ENCODE measurements at regions not wholly inside any gene's neighbourhood (a gene's known extent, or its start where the extent isn't known, plus 50 kb on each side); places are given as distances from the start of the nearest gene placed in this dataset.

DNA sequence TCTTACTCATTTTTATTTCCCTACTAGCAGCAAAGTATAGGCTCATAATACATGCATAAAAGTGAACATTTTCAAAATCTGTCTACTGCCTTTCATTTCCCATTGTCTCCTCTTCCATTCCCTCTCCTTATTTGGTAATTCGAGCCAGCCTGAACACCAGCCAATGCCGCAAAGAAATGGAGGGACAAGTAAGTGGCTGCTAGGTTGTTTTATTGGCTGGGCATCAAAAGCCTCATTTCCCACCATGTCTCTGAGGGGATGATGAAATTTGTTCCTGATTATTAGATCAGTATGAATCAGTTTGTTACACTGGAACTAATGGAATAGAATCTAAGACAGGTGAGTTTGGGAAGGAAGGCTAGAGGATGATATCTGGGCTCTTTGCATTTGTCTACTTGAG lies 143.5 kb downstream of the KCNA5 start:
- peaks cover 6% of the 10 kb centered on the region for H3K4me1 Mint-ChIP-seq (ENCODE audit: low read depth, unreplicated experiment)
- TF ChIP-seq, protein P1, sequence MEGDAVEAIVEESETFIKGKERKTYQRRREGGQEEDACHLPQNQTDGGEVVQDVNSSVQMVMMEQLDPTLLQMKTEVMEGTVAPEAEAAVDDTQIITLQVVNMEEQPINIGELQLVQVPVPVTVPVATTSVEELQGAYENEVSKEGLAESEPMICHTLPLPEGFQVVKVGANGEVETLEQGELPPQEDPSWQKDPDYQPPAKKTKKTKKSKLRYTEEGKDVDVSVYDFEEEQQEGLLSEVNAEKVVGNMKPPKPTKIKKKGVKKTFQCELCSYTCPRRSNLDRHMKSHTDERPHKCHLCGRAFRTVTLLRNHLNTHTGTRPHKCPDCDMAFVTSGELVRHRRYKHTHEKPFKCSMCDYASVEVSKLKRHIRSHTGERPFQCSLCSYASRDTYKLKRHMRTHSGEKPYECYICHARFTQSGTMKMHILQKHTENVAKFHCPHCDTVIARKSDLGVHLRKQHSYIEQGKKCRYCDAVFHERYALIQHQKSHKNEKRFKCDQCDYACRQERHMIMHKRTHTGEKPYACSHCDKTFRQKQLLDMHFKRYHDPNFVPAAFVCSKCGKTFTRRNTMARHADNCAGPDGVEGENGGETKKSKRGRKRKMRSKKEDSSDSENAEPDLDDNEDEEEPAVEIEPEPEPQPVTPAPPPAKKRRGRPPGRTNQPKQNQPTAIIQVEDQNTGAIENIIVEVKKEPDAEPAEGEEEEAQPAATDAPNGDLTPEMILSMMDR (IDR thresholded peaks at IDR 0.05; ENCODE audit: insufficient read depth in 1 of 2, low read depth in 1 of 2, low read length in 1 of 2, severe bottlenecking in 1 of 2, unreplicated experiment in 1 of 2): no peak
- ChIA-PET CTCF (no interaction called here), POLR2A (no interaction called here)
- H3K4me3 Mint-ChIP-seq (ENCODE audit: unreplicated experiment): no peak overlapping the region
- no peaks in the 10 kb centered on the region for H3K36me3 Mint-ChIP-seq (ENCODE audit: insufficient read depth, unreplicated experiment)
- no TSS peak for BruUV-seq (replicated peaks)
- H3K9me3 Mint-ChIP-seq (ENCODE audit: unreplicated experiment): no peaks in the 10 kb centered on the region
- no peak for DNase-seq
- H3K27me3 Mint-ChIP-seq (ENCODE audit: insufficient read depth, unreplicated experiment): peaks cover 3% of the 10 kb centered on the region
- no peaks in the 10 kb centered on the region for H3K36me3 ChIP-seq (ENCODE audit: control insufficient read depth, insufficient read depth, low read length)
- H3K9me3 ChIP-seq: no peaks in the 10 kb centered on the region
- intact Hi-C loops (cut with micrococcal nuclease; ENCODE audit: unreplicated experiment): no loop called here
- H3K27me3 ChIP-seq (replicated peaks; ENCODE audit: control insufficient read depth, insufficient read depth, low read length): no peaks in the 10 kb centered on the region
- no peaks in the 10 kb centered on the region for H3K4me1 ChIP-seq
- no peak overlapping the region for H3K27ac Mint-ChIP-seq (ENCODE audit: unreplicated experiment)
- H3K4me3 ChIP-seq (ENCODE audit: low read depth, low read length): no peak overlapping the region

DNA sequence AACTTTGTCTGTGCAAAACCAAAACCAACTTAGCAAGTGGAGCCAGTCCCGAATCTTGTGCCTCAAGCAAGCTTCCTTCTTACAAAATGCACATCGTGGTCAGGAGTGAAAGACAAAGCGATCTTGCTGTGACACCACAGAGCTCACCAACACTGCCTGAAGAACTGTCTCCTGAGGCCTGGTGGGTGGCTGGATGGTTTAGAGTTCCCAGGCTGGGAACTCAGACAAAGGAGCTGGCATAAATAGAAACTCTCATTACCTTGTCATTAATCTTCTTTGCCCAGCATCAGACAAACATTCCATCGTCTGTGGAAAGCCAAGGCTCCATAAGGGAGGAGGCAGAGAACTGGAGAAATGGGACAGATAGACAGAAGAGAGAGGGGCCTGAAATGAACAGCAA lies 144.8 kb downstream of the KCNA5 start:
- Mint-ChIP-seq H3K9me3 (ENCODE audit: unreplicated experiment) (no peaks in the 10 kb centered on the region), H3K27ac (ENCODE audit: unreplicated experiment) (no peak overlapping the region), H3K4me1 (ENCODE audit: low read depth, unreplicated experiment) (peaks cover 6% of the 10 kb centered on the region), H3K4me3 (ENCODE audit: unreplicated experiment) (no peak overlapping the region), H3K27me3 (ENCODE audit: insufficient read depth, unreplicated experiment) (peaks cover 3% of the 10 kb centered on the region), H3K36me3 (ENCODE audit: insufficient read depth, unreplicated experiment) (no peaks in the 10 kb centered on the region)
- Histone ChIP-seq H3K9me3 (no peaks in the 10 kb centered on the region), H3K27me3 (replicated peaks; ENCODE audit: control insufficient read depth, insufficient read depth, low read length) (no peaks in the 10 kb centered on the region), H3K4me1 (no peaks in the 10 kb centered on the region), H3K4me3 (ENCODE audit: low read depth, low read length) (no peak overlapping the region), H3K36me3 (ENCODE audit: control insufficient read depth, insufficient read depth, low read length) (no peaks in the 10 kb centered on the region)
- ChIA-PET CTCF (no interaction called here), POLR2A (interaction anchor here (0.6 kb wide), 1 partner anchor 551 kb away, joined by 3 read pairs; no protein-coding TSS in a partner anchor)
- TF ChIP-seq, protein P1 (IDR thresholded peaks at IDR 0.05; ENCODE audit: insufficient read depth in 1 of 2, low read depth in 1 of 2, low read length in 1 of 2, severe bottlenecking in 1 of 2, unreplicated experiment in 1 of 2): no peak
- DNase-seq: no peak
- no TSS peak for BruUV-seq (replicated peaks)
- intact Hi-C loops (cut with micrococcal nuclease; ENCODE audit: unreplicated experiment): no loop called here

DNA sequence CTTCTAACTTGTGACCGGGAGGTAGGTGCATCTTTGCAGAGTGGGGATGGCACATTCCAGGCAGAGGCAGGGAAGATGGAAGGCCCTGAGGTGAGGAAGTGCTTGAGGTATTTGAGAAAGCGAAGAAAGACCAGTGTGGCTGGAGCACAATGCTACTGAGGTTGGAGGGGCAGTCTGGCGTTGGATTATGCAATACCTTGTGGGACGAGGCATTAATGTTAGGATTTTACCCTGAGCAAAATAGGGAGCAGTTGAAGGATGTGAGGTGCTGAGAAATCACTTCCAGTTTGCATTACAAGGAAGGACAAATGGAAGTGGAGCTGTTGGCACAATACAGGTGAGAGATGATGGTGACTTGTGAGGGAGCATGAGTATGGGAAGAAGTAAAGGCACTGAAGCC lies 145.5 kb downstream of the KCNA5 start:
- POLR2A ChIA-PET: no interaction called here
- Histone ChIP-seq H3K4me1 (no peaks in the 10 kb centered on the region), H3K36me3 (ENCODE audit: control insufficient read depth, insufficient read depth, low read length) (no peaks in the 10 kb centered on the region), H3K27me3 (replicated peaks; ENCODE audit: control insufficient read depth, insufficient read depth, low read length) (no peaks in the 10 kb centered on the region), H3K9me3 (no peaks in the 10 kb centered on the region), H3K4me3 (ENCODE audit: low read depth, low read length) (no peak overlapping the region)
- peaks cover 3% of the 10 kb centered on the region for H3K27me3 Mint-ChIP-seq (ENCODE audit: insufficient read depth, unreplicated experiment)
- CTCF ChIA-PET: no interaction called here
- DNase-seq: no peak
- TF ChIP-seq, protein P1 (IDR thresholded peaks at IDR 0.05; ENCODE audit: insufficient read depth in 1 of 2, low read depth in 1 of 2, low read length in 1 of 2, severe bottlenecking in 1 of 2, unreplicated experiment in 1 of 2): no peak
- H3K36me3 Mint-ChIP-seq (ENCODE audit: insufficient read depth, unreplicated experiment): no peaks in the 10 kb centered on the region
- intact Hi-C loops (cut with micrococcal nuclease; ENCODE audit: unreplicated experiment): no loop called here
- BruUV-seq (replicated peaks): no TSS peak
- no peaks in the 10 kb centered on the region for H3K9me3 Mint-ChIP-seq (ENCODE audit: unreplicated experiment)
- no peak overlapping the region for H3K4me3 Mint-ChIP-seq (ENCODE audit: unreplicated experiment)
- no peak overlapping the region for H3K27ac Mint-ChIP-seq (ENCODE audit: unreplicated experiment)
- peaks cover 6% of the 10 kb centered on the region for H3K4me1 Mint-ChIP-seq (ENCODE audit: low read depth, unreplicated experiment)
